ENCODE measurements at regions not wholly inside any gene's neighbourhood (a gene's known extent, or its start where the extent isn't known, plus 50 kb on each side); places are given as distances from the start of the nearest gene placed in this dataset.

DNA sequence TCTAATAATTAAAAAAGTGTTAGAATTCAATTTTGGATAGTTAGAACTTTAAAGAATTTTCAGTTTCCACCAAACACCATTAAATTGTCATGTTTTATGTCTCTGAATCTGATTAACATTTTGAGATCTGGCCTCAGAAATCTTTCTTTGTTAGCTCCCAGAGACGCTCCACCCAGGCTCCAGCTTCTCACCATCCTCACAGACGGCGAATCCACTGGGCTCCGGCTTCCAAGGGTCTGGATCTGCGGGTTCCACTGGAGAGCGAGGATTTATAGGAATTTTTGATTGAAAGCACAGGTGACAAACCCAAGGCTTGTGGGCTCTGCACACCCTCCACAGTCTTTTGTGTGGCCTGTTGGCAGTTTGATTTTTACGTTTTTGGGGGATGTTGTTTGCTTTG is 160.6 kb downstream of the URI1 start:
- no peak for TF ChIP-seq POLR2A (IDR thresholded peaks at IDR 0.05)
- Histone ChIP-seq H3K27me3 (peaks cover 0 to 8% (median 0%) of the 10 kb centered on the region in 9 donors), H3K4me3 (no peak overlapping the region), H3K9me3 (no peaks in the 10 kb centered on the region), H3K4me1 (no peaks in the 10 kb centered on the region), H3K27ac (no peak overlapping the region), H3K36me3 (no peaks in the 10 kb centered on the region)
- 89 to 96% (median 92%) methylated on average over 7 of the region's 7 CpGs for WGBS, 4 donors
- DNase-seq (no peak), ATAC-seq (no peak)
- intact Hi-C loops (cut with DNase I) = no loop called here

DNA sequence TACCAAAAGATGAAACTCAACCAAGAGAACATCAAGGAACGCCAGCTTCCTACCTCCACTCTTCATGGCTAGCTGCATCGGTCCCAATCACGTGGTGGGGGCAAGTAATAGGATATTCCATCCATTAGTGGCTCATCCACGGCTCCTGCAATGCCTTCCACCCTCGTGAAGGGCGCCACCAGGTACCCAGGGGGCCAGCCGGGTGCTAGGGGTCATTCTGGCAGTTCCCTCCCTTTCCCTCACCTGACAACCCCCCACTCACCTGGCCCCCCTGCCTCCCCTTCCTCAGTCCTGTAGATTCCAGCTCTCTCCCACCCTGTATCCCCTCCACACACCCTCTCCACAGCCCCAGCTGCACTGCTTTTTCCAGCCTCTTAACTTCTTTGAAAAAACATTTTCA is 161.9 kb downstream of the URI1 start:
- Histone ChIP-seq H3K27ac (no peak overlapping the region), H3K27me3 (peaks cover 0 to 8% (median 0%) of the 10 kb centered on the region in 9 donors), H3K9me3 (no peaks in the 10 kb centered on the region), H3K4me3 (no peak overlapping the region), H3K4me1 (no peaks in the 10 kb centered on the region), H3K36me3 (no peaks in the 10 kb centered on the region)
- DNase-seq (peak in 1 of 5 donors; percentile 33), ATAC-seq (no peak)
- TF ChIP-seq, protein P1, sequence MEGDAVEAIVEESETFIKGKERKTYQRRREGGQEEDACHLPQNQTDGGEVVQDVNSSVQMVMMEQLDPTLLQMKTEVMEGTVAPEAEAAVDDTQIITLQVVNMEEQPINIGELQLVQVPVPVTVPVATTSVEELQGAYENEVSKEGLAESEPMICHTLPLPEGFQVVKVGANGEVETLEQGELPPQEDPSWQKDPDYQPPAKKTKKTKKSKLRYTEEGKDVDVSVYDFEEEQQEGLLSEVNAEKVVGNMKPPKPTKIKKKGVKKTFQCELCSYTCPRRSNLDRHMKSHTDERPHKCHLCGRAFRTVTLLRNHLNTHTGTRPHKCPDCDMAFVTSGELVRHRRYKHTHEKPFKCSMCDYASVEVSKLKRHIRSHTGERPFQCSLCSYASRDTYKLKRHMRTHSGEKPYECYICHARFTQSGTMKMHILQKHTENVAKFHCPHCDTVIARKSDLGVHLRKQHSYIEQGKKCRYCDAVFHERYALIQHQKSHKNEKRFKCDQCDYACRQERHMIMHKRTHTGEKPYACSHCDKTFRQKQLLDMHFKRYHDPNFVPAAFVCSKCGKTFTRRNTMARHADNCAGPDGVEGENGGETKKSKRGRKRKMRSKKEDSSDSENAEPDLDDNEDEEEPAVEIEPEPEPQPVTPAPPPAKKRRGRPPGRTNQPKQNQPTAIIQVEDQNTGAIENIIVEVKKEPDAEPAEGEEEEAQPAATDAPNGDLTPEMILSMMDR (IDR thresholded peaks at IDR 0.05) = no peak
- TF ChIP-seq POLR2A (IDR thresholded peaks at IDR 0.05) = no peak
- WGBS, 4 donors = 73 to 78% (median 76%) methylated on average over 7 of the region's 7 CpGs
- intact Hi-C loops (cut with DNase I) = no loop called here

DNA sequence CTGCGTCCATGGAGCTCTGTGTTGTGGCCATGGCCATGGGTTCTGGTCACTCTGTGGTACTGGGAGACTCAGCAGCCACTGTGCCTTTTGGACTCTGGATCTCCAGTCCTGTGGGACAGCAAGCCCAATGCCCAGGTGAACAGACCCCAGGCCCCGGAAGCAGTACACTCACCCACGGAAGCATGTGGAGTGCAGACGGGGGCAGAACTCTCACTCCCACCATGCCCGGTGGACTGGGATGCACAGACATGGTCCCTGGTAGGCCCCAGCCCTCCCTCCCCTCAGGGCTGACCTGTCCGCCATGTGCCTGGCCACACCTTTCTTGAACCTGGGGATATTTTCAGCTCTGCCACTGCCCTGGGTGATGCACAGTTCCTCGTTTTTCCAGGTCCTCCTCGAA is 163.3 kb downstream of the URI1 start:
- ATAC-seq = no peak
- intact Hi-C loops (cut with DNase I) = no loop called here

DNA sequence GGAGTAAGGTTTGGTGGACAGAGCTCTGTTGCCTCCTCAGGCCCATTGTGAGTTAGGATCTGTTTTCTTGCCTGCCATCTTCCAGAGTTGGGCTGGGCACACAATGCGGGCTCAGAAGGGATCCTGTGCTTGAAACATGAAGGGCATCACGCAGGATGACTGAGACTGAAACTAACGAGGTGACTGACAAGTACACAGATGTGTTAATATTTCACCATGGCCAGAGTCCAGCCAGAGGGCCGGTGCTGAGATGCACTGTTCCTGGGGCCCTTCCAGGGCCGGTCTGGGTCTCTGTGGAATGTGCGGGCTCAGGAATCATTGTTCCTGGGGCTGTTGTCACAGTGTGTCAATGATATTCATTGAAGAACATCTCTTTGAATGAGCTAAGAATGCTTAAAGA is 163.7 kb downstream of the URI1 start:
- Histone ChIP-seq H3K36me3 (no peaks in the 10 kb centered on the region), H3K27ac (no peak overlapping the region), H3K9me3 (no peaks in the 10 kb centered on the region), H3K4me1 (no peaks in the 10 kb centered on the region), H3K4me3 (no peak overlapping the region), H3K27me3 (peaks cover 0 to 8% (median 0%) of the 10 kb centered on the region in 9 donors)
- DNase-seq (peak in 1 of 5 donors; percentile 14), ATAC-seq (no peak)
- WGBS, 4 donors = 75 to 85% (median 82%) methylated on average over 3 to 6 of the region's 6 CpGs
- no peak for TF ChIP-seq POLR2A (IDR thresholded peaks at IDR 0.05)
- TF ChIP-seq, protein P1 (IDR thresholded peaks at IDR 0.05) = no peak
- intact Hi-C loops (cut with DNase I) = no loop called here

More for the DNA sequence above, 163.3 kb downstream of the URI1 start:
- Histone ChIP-seq H3K27me3 (peaks cover 0 to 8% (median 0%) of the 10 kb centered on the region in 9 donors), H3K36me3 (no peaks in the 10 kb centered on the region), H3K9me3 (no peaks in the 10 kb centered on the region), H3K27ac (no peak overlapping the region), H3K4me3 (no peak overlapping the region), H3K4me1 (no peaks in the 10 kb centered on the region)
- TF ChIP-seq, protein P1 (IDR thresholded peaks at IDR 0.05) = no peak
- TF ChIP-seq POLR2A (IDR thresholded peaks at IDR 0.05) = no peak
- peak in 1 of 5 donors; percentile 41 for DNase-seq
- WGBS, 4 donors = 86 to 92% (median 89%) methylated on average over 5 to 8 of the region's 8 CpGs

DNA sequence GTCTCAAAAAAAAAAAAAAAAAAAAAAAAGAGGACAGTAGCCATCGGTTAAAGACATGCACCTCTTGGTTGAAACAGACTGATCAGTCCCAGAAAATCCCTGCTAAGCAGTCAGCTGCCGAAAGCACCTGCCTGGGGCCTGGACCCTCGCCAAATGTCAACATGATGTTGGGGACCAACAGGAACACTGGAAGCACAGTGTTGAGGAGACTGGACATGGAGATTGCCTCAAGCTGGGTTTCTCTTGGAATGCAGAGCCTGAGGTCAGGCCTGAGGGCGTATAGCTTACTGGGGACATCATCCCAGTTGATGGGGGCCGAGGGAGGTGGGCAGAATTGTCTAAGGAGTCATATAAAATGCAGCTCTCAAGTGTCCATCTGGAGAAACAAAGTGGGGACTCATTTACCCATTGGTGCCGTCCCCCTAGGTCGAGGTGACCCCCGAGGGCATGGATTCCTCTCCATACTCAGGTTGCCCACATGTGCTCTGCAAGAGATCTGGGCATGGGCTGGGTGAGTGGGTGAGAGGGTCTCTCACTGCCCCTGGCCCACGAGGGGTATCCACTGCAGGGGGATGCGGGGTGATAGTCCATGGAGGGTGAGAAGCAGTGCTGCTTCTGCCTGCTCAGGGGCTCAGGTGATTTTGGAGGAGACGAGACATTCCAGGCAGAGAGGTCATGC is 164.5 kb downstream of the URI1 start:
- Histone ChIP-seq H3K27ac (no peak overlapping the region), H3K4me3 (no peak overlapping the region), H3K9me3 (no peaks in the 10 kb centered on the region), H3K4me1 (no peaks in the 10 kb centered on the region), H3K36me3 (no peaks in the 10 kb centered on the region), H3K27me3 (peaks cover 0 to 8% (median 0%) of the 10 kb centered on the region in 9 donors)
- TF ChIP-seq, protein P1 (IDR thresholded peaks at IDR 0.05) = no peak
- TF ChIP-seq POLR2A (IDR thresholded peaks at IDR 0.05) = no peak
- ATAC-seq = no peak
- intact Hi-C loops (cut with DNase I) = no loop called here
- peak in 1 of 5 donors; percentile 30 for DNase-seq
- WGBS, 4 donors = 77 to 94% (median 79%) methylated on average over 9 to 11 of the region's 11 CpGs

Data from heart left ventricle (tissue), 16 donors.